ENCODE measurements at regions not wholly inside any gene's neighbourhood (a gene's known extent, or its start where the extent isn't known, plus 50 kb on each side); places are given as distances from the start of the nearest gene placed in this dataset.

- DNase-seq = no peak
Observed at GRCh38 chr17:77399319-77399957, 258.7 kb downstream of the SEC14L1 start.

GRCh38 chr17:77400445-77400870, 259.7 kb downstream of the SEC14L1 start:
- peak; percentile 52 for DNase-seq

GRCh38 chr17:77402159-77402731, 261.5 kb downstream of the SEC14L1 start:
- DNase-seq = no peak

- DNase-seq = no peak
Observed at GRCh38 chr17:77403854-77404253, 263.1 kb downstream of the SEC14L1 start.

- peak; percentile 76 for DNase-seq
Observed at GRCh38 chr17:77404812-77405581, 264.2 kb downstream of the SEC14L1 start.

GRCh38 chr17:77405867-77406732, 265.3 kb downstream of the SEC14L1 start:
- DNase-seq = no peak

- no peak for DNase-seq
Observed at GRCh38 chr17:77407321-77408277, 266.8 kb downstream of the SEC14L1 start.

GRCh38 chr17:77408284-77408683, 267.5 kb downstream of the SEC14L1 start:
- DNase-seq = no peak

- DNase-seq = peak; percentile 81
Observed at GRCh38 chr17:77409282-77410161, 268.8 kb downstream of the SEC14L1 start.

GRCh38 chr17:77410470-77410869, 269.7 kb downstream of the SEC14L1 start:
- DNase-seq = no peak

GRCh38 chr17:77414811-77415400, 274.1 kb downstream of the SEC14L1 start:
- no peak for DNase-seq

- no peak for DNase-seq
Observed at GRCh38 chr17:77416105-77416713, 275.4 kb downstream of the SEC14L1 start.

- DNase-seq = no peak
Observed at GRCh38 chr17:77417575-77417974, 276.8 kb downstream of the SEC14L1 start.

GRCh38 chr17:77418609-77419008, 277.8 kb downstream of the SEC14L1 start:
- no peak for DNase-seq

GRCh38 chr17:77419095-77419494, 278.3 kb downstream of the SEC14L1 start:
- DNase-seq = no peak

GRCh38 chr17:77419547-77420094, 278.9 kb downstream of the SEC14L1 start:
- DNase-seq = no peak

- DNase-seq = no peak
Observed at GRCh38 chr17:77420095-77420803, 279.5 kb downstream of the SEC14L1 start.

- peak; percentile 95 for DNase-seq
Observed at GRCh38 chr17:77420804-77421629, 280.2 kb downstream of the SEC14L1 start.
